Ishikawa (cell line): ENCODE measurements at regions not wholly inside any gene's neighbourhood (a gene's known extent, or its start where the extent isn't known, plus 50 kb on each side); places are given as distances from the start of the nearest gene placed in this dataset.

Experiments used
- CEBPB ChIP-seq: IDR thresholded peaks from 2 replicates; pipeline ENCODE4 v1.6.1; 2012
- CREB1 ChIP-seq: IDR thresholded peaks from 2 replicates; pipeline ENCODE4 v1.6.1; 2012; ENCODE audit warnings: low read depth
- EGR1 ChIP-seq: IDR thresholded peaks from 2 replicates; pipeline ENCODE4 v1.6.1; 2012
- EP300 ChIP-seq: IDR thresholded peaks from 2 replicates; pipeline ENCODE4 v1.6.1; 2012; ENCODE audit warnings: borderline replicate concordance
- FOXM1 ChIP-seq: IDR thresholded peaks from 2 replicates; pipeline ENCODE4 v1.6.1; 2012; ENCODE audit warnings: low read depth, borderline replicate concordance
- NFIC ChIP-seq: IDR thresholded peaks from 2 replicates; pipeline ENCODE4 v1.6.1; 2012
- RAD21 ChIP-seq: IDR thresholded peaks from 2 replicates; pipeline ENCODE4 v1.6.1; 2012; ENCODE audit warnings: low read depth
- TAF1 ChIP-seq: IDR thresholded peaks from 2 replicates; pipeline ENCODE4 v1.6.1; 2012; ENCODE audit warnings: low read depth, mild to moderate bottlenecking
- YY1 ChIP-seq: IDR thresholded peaks from 2 replicates; pipeline ENCODE4 v1.6.1; 2012; ENCODE audit warnings: low read depth
- ZBTB7A ChIP-seq: IDR thresholded peaks from 2 replicates; pipeline ENCODE4 v1.6.1; 2012; ENCODE audit warnings: low read depth
- TF ChIP-seq, protein P1 (sequence below): IDR thresholded peaks from 2 replicates; pipeline ENCODE4 v1.6.1; 2012
- TF ChIP-seq, protein P2 (sequence below): IDR thresholded peaks from 2 replicates; pipeline ENCODE4 v1.6.1; 2012
- TF ChIP-seq, protein P3 (sequence below): IDR thresholded peaks from 2 replicates; pipeline ENCODE4 v1.6.1; 2012; ENCODE audit warnings: low read depth, mild to moderate bottlenecking

GRCh38 chr4:92111493-92111892, 192.3 kb upstream of the GRID2 start:
- TF ChIP-seq CEBPB (no peak), TAF1 (no peak), EP300 (no peak), YY1 (no peak), CREB1 (no peak), ZBTB7A (no peak), EGR1 (no peak), FOXM1 (no peak), RAD21 (no peak), NFIC (no peak)
- TF ChIP-seq, protein P1, sequence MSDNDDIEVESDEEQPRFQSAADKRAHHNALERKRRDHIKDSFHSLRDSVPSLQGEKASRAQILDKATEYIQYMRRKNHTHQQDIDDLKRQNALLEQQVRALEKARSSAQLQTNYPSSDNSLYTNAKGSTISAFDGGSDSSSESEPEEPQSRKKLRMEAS, result no peak
- TF ChIP-seq, protein P2, sequence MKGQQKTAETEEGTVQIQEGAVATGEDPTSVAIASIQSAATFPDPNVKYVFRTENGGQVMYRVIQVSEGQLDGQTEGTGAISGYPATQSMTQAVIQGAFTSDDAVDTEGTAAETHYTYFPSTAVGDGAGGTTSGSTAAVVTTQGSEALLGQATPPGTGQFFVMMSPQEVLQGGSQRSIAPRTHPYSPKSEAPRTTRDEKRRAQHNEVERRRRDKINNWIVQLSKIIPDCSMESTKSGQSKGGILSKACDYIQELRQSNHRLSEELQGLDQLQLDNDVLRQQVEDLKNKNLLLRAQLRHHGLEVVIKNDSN, result no peak
- TF ChIP-seq, protein P3, sequence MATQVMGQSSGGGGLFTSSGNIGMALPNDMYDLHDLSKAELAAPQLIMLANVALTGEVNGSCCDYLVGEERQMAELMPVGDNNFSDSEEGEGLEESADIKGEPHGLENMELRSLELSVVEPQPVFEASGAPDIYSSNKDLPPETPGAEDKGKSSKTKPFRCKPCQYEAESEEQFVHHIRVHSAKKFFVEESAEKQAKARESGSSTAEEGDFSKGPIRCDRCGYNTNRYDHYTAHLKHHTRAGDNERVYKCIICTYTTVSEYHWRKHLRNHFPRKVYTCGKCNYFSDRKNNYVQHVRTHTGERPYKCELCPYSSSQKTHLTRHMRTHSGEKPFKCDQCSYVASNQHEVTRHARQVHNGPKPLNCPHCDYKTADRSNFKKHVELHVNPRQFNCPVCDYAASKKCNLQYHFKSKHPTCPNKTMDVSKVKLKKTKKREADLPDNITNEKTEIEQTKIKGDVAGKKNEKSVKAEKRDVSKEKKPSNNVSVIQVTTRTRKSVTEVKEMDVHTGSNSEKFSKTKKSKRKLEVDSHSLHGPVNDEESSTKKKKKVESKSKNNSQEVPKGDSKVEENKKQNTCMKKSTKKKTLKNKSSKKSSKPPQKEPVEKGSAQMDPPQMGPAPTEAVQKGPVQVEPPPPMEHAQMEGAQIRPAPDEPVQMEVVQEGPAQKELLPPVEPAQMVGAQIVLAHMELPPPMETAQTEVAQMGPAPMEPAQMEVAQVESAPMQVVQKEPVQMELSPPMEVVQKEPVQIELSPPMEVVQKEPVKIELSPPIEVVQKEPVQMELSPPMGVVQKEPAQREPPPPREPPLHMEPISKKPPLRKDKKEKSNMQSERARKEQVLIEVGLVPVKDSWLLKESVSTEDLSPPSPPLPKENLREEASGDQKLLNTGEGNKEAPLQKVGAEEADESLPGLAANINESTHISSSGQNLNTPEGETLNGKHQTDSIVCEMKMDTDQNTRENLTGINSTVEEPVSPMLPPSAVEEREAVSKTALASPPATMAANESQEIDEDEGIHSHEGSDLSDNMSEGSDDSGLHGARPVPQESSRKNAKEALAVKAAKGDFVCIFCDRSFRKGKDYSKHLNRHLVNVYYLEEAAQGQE, result no peak
